DOHH2 (cell line): ENCODE measurements at regions not wholly inside any gene's neighbourhood (a gene's known extent, or its start where the extent isn't known, plus 50 kb on each side); places are given as distances from the start of the nearest gene placed in this dataset.

Experiments used
- EZH2phosphoT487 ChIP-seq: fragments of 200-600 bp; sonication (generic); IDR thresholded peaks from 2 replicates; pipeline ENCODE4 v1.6.1; 2017; ENCODE audit warnings: borderline replicate concordance, mild to moderate bottlenecking, antibody characterized with exemption, low read length, moderate library complexity, mixed read lengths
- TF ChIP-seq, protein P1 (sequence below): fragments of 200-600 bp; sonication (generic); IDR thresholded peaks from one replicate; pipeline ENCODE4 v1.5.1; 2014; ENCODE audit warnings: antibody characterized with exemption, mild to moderate bottlenecking, low read depth, low read length; ENCODE audit not compliant: poor library complexity, severe bottlenecking

DNA sequence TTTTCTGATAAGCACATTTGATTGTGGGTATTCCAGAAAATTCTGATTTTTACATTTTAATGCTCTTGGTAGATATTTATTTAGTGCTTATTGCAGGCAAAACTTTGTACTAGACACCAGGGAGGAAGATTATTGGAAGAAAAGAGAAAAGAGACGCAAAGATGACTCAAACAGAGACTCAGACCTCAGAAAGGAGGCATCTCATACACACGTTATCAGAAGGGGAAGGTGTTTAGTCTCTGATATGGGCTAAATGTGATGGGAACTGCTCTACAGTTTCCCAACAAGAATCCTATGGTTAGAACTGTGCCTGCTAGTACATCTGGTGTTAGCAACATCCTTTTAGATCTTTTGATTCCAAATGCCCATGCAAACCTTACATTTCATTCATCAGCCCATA is 245.6 kb downstream of the KLF5 start:
- TF ChIP-seq, protein P1, sequence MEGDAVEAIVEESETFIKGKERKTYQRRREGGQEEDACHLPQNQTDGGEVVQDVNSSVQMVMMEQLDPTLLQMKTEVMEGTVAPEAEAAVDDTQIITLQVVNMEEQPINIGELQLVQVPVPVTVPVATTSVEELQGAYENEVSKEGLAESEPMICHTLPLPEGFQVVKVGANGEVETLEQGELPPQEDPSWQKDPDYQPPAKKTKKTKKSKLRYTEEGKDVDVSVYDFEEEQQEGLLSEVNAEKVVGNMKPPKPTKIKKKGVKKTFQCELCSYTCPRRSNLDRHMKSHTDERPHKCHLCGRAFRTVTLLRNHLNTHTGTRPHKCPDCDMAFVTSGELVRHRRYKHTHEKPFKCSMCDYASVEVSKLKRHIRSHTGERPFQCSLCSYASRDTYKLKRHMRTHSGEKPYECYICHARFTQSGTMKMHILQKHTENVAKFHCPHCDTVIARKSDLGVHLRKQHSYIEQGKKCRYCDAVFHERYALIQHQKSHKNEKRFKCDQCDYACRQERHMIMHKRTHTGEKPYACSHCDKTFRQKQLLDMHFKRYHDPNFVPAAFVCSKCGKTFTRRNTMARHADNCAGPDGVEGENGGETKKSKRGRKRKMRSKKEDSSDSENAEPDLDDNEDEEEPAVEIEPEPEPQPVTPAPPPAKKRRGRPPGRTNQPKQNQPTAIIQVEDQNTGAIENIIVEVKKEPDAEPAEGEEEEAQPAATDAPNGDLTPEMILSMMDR: no peak
- no peak for TF ChIP-seq EZH2phosphoT487
